ENCODE measurements at regions not wholly inside any gene's neighbourhood (a gene's known extent, or its start where the extent isn't known, plus 50 kb on each side); places are given as distances from the start of the nearest gene placed in this dataset.

DNA sequence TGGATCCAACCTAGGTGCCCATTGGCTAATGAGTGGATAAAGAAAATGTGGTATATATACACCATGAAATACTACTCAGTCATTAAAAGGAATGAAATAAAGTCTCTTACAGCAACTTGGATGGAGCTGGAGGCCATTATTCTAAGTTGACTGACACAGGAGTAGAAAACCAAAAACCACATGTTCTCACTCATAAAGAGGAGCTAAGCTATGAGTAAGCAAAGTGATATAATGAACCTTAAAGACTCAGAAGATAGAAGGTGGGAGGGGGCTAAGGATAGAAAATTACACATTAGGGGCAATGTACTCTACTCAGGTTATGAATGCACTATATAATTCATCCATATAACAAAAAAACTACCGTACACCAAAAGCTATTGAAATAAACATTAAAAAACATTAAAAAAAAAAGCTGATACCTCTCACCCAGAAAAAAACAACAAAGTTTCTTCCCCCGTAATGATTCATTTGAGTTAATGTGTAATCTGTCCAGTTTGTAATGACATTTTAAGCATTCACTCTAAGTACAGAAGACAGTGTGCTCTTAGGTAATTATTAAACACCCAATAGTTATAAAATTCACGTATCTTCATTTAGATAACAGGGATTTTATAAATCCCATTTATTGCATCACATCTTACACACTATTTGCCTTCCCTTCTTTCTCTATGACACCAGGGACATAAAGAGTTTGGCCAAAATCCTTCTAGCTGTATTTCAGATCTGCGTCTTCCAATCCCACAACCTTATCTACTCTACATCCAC is 941.5 kb downstream of the CDH11 start:
- peaks cover 0 to 6% of the 10 kb centered on the region in 2 donors for H3K9me3 ChIP-seq (ENCODE audit: control insufficient read depth in 2 of 2, low read length in 2 of 2)
- H3K4me1 ChIP-seq (ENCODE audit: control insufficient read depth, insufficient read depth, low read length): no peaks in the 10 kb centered on the region
- H3K4me3 ChIP-seq (ENCODE audit: low read length in 2 of 2): no peak overlapping the region
- H3K36me3 ChIP-seq (ENCODE audit: control insufficient read depth in 2 of 2, insufficient read depth in 2 of 2, low read length in 2 of 2): no peaks in the 10 kb centered on the region
- no peaks in the 10 kb centered on the region for H3K27me3 ChIP-seq (ENCODE audit: control insufficient read depth in 1 of 2, insufficient read depth in 2 of 2, low read length in 2 of 2)
- H3K27ac ChIP-seq (ENCODE audit: low read length): no peak overlapping the region
- no peak overlapping the region for H3K9ac ChIP-seq (ENCODE audit: low read length in 2 of 2)

DNA sequence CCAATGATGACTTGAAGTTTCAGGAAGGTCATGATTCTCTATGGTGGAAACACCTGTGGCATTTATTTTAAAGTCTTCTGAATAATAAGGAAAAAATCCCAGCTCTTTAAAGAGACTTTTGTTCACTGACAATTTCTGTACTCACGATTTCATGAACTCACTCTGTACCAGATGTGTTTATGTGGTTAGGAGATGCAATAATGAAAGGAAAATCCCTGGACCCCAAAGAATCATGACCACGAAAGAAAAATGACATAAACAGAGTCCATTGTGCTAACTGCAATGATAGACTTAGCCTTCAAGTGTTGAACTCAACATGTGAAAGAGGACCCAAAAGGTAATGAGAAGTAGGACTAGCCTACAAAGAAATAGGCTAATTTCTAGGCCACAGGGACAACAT is 947.5 kb downstream of the CDH11 start:
- H3K36me3 ChIP-seq (ENCODE audit: control insufficient read depth in 2 of 2, insufficient read depth in 2 of 2, low read length in 2 of 2): no peaks in the 10 kb centered on the region
- no peak overlapping the region for H3K27ac ChIP-seq (ENCODE audit: low read length)
- H3K9ac ChIP-seq (ENCODE audit: low read length in 2 of 2): no peak overlapping the region
- no peaks in the 10 kb centered on the region for H3K4me1 ChIP-seq (ENCODE audit: control insufficient read depth, insufficient read depth, low read length)
- no peak overlapping the region for H3K4me3 ChIP-seq (ENCODE audit: low read length in 2 of 2)
- no peaks in the 10 kb centered on the region for H3K27me3 ChIP-seq (ENCODE audit: control insufficient read depth in 1 of 2, insufficient read depth in 2 of 2, low read length in 2 of 2)
- peaks cover 0 to 6% of the 10 kb centered on the region in 2 donors for H3K9me3 ChIP-seq (ENCODE audit: control insufficient read depth in 2 of 2, low read length in 2 of 2)

DNA sequence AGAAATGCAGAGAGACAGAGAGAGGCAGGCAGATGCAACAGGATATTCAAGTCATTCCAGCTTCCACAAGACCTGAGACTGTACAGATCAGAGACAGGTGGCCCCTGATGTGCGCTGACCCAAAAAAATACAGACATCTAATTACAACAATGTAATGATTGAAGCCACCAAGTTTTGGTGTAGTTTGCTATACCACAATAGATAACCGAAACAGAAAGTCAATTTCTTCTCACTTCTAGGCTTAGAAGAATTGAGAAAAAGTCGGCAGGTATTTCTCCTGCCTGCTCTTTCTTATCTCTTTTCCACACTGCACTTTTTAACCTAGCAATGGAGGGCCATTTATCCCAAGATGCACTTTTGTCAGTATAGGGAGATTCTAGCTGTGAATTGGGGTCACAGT is 949.2 kb downstream of the CDH11 start:
- Histone ChIP-seq H3K9ac (ENCODE audit: low read length in 2 of 2) (no peak overlapping the region), H3K27ac (ENCODE audit: low read length) (no peak overlapping the region), H3K36me3 (ENCODE audit: control insufficient read depth in 2 of 2, insufficient read depth in 2 of 2, low read length in 2 of 2) (no peaks in the 10 kb centered on the region), H3K27me3 (ENCODE audit: control insufficient read depth in 1 of 2, insufficient read depth in 2 of 2, low read length in 2 of 2) (no peaks in the 10 kb centered on the region), H3K4me1 (ENCODE audit: control insufficient read depth, insufficient read depth, low read length) (no peaks in the 10 kb centered on the region), H3K9me3 (ENCODE audit: control insufficient read depth in 2 of 2, low read length in 2 of 2) (no peaks in the 10 kb centered on the region), H3K4me3 (ENCODE audit: low read length in 2 of 2) (no peak overlapping the region)

DNA sequence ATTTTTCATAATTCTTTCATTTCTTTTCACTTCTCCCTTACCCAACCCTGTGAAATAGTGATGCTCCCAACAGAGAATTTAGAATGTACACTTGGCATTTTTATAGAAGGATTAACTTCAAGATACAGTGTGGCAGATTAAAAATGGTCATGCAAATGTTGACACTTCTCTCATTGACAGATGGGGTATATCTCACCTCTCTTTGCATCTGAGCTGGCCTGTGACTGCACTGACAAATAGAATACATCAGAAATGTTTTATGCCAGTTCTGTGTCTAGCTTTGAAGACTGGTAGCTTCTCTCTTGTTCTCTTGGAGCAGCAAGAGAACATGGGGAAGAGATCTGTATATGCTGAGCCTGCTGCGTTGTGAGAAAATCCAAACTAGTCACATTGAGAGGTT is 949.6 kb downstream of the CDH11 start:
- Histone ChIP-seq H3K27ac (ENCODE audit: low read length) (no peak overlapping the region), H3K4me1 (ENCODE audit: control insufficient read depth, insufficient read depth, low read length) (no peaks in the 10 kb centered on the region), H3K27me3 (ENCODE audit: control insufficient read depth in 1 of 2, insufficient read depth in 2 of 2, low read length in 2 of 2) (no peaks in the 10 kb centered on the region), H3K9me3 (ENCODE audit: control insufficient read depth in 2 of 2, low read length in 2 of 2) (no peaks in the 10 kb centered on the region), H3K4me3 (ENCODE audit: low read length in 2 of 2) (no peak overlapping the region), H3K9ac (ENCODE audit: low read length in 2 of 2) (no peak overlapping the region), H3K36me3 (ENCODE audit: control insufficient read depth in 2 of 2, insufficient read depth in 2 of 2, low read length in 2 of 2) (no peaks in the 10 kb centered on the region)

DNA sequence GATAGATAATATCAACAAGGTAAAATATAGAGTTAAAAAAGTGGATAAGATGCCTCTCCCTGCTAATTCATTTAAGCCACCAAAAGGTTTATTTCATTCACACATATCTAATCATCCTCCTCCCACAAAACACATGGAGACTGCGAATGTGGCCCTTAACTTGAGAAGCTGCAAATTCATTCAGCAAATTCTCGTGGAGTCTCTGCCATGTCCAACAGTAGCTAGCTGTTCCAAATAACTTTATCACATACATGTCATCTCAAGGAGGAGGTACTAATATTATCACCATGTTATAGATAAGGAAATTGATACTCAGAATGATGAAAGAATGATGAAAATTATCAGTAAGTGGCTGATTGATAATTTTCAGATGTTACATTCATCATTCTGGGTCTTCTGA is 950.2 kb downstream of the CDH11 start:
- Histone ChIP-seq H3K27ac (ENCODE audit: low read length) (no peak overlapping the region), H3K36me3 (ENCODE audit: control insufficient read depth in 2 of 2, insufficient read depth in 2 of 2, low read length in 2 of 2) (no peaks in the 10 kb centered on the region), H3K9ac (ENCODE audit: low read length in 2 of 2) (no peak overlapping the region), H3K4me3 (ENCODE audit: low read length in 2 of 2) (no peak overlapping the region), H3K4me1 (ENCODE audit: control insufficient read depth, insufficient read depth, low read length) (no peaks in the 10 kb centered on the region), H3K27me3 (ENCODE audit: control insufficient read depth in 1 of 2, insufficient read depth in 2 of 2, low read length in 2 of 2) (no peaks in the 10 kb centered on the region), H3K9me3 (ENCODE audit: control insufficient read depth in 2 of 2, low read length in 2 of 2) (no peaks in the 10 kb centered on the region)

DNA sequence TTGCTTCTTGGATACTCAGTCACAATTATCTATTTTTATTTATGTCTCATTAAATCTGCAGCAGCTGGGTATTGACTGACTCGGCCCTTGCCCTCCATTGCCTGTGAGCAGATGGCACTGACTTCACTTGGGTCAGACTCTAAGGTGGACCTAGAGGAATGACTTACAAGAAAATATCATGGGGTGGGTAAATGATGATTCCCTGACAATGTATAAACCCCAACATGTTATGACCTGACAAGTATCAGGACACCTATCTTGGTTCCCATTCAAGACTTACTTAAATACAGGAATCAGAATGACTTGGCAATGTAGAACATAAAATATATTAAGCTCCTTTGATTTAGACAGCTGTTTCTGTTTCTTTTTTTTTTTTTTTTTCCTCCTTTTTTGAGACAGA is 953.5 kb downstream of the CDH11 start:
- Histone ChIP-seq H3K9ac (ENCODE audit: low read length in 2 of 2) (no peak overlapping the region), H3K4me1 (ENCODE audit: control insufficient read depth, insufficient read depth, low read length) (no peaks in the 10 kb centered on the region), H3K4me3 (ENCODE audit: low read length in 2 of 2) (no peak overlapping the region), H3K27ac (ENCODE audit: low read length) (no peak overlapping the region), H3K27me3 (ENCODE audit: control insufficient read depth in 1 of 2, insufficient read depth in 2 of 2, low read length in 2 of 2) (no peaks in the 10 kb centered on the region), H3K9me3 (ENCODE audit: control insufficient read depth in 2 of 2, low read length in 2 of 2) (no peaks in the 10 kb centered on the region), H3K36me3 (ENCODE audit: control insufficient read depth in 2 of 2, insufficient read depth in 2 of 2, low read length in 2 of 2) (no peaks in the 10 kb centered on the region)

DNA sequence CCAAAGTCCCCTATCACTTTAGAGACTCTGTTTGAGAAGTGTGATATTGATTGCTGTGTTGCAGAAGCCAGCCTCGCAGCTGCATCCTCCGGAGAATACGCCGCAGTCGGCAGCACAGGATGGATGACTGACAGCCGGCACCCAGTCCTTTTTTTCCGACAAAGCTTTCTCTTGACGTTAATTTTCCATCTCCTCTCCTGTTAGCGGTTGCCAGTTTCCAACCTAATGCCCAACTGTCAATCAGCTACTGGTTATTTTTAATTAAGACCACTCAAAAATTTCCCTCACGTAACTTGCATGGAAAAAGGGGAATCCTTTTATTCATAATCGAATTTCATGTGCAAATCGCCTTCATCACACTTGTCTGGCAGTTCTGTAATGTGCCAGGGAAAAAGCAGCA is 953.9 kb downstream of the CDH11 start:
- H3K36me3 ChIP-seq (ENCODE audit: control insufficient read depth in 2 of 2, insufficient read depth in 2 of 2, low read length in 2 of 2): no peaks in the 10 kb centered on the region
- no peak overlapping the region for H3K9ac ChIP-seq (ENCODE audit: low read length in 2 of 2)
- no peak overlapping the region for H3K4me3 ChIP-seq (ENCODE audit: low read length in 2 of 2)
- no peaks in the 10 kb centered on the region for H3K27me3 ChIP-seq (ENCODE audit: control insufficient read depth in 1 of 2, insufficient read depth in 2 of 2, low read length in 2 of 2)
- H3K4me1 ChIP-seq (ENCODE audit: control insufficient read depth, insufficient read depth, low read length): no peaks in the 10 kb centered on the region
- H3K9me3 ChIP-seq (ENCODE audit: control insufficient read depth in 2 of 2, low read length in 2 of 2): no peaks in the 10 kb centered on the region
- no peak overlapping the region for H3K27ac ChIP-seq (ENCODE audit: low read length)

DNA sequence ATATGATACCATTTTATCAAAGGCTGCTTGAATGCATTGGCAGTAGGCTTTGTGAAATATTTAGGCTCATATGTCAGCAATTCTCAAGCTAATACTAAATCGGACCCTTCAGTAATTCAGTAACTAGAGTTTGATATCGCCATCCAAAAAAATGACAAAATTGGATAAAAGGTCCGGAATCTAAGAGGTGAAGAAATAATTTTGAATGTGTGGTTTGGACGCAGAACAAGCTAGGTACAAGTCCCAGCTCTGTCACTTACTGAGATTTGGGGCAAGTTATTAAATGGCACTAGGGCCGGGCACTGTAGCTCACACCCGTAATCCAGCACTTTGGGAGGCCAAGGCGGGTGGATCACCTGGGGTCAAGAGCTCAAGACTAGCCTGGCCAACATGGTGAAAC is 956.5 kb downstream of the CDH11 start:
- Histone ChIP-seq H3K4me3 (ENCODE audit: low read length in 2 of 2) (no peak overlapping the region), H3K9ac (ENCODE audit: low read length in 2 of 2) (no peak overlapping the region), H3K9me3 (ENCODE audit: control insufficient read depth in 2 of 2, low read length in 2 of 2) (no peaks in the 10 kb centered on the region), H3K4me1 (ENCODE audit: control insufficient read depth, insufficient read depth, low read length) (no peaks in the 10 kb centered on the region), H3K27ac (ENCODE audit: low read length) (no peak overlapping the region), H3K27me3 (ENCODE audit: control insufficient read depth in 1 of 2, insufficient read depth in 2 of 2, low read length in 2 of 2) (no peaks in the 10 kb centered on the region), H3K36me3 (ENCODE audit: control insufficient read depth in 2 of 2, insufficient read depth in 2 of 2, low read length in 2 of 2) (no peaks in the 10 kb centered on the region)

DNA sequence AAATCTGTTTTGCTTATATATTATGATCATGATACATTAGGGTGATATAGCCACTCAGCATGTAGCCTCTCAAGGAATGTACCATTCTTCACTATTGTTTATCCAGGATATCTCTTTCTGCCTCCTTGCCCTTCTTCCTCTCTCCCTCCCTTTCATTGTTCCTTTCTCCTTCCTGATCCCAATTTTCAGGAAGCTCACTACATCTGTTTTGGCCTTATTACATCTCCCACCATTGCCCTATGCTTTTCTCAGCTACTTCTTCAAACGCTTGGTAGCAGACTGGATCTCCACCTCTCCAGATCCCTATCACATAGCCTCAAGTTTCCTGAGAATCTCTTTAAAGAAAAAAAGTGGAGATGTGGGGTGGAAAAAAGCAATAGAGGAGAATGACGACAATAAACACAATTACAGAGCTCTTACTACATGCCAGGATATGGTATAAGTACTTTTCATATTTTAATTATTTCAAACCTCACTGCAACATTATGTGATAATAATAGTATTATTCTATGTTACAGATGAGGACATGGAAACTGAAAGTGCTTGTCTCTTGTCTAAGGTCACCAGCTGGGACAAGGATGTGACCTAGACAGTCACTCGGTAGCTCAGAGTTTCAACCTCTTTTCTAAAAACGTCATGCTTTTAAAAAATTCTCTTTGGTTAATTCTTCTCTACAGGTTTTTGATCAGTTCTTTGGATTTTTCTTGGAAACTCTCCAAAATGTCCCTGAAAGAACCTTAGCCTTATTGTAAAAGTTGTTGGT is 959.1 kb downstream of the CDH11 start:
- Histone ChIP-seq H3K27ac (ENCODE audit: low read length) (no peak overlapping the region), H3K9ac (ENCODE audit: low read length in 2 of 2) (no peak overlapping the region)

DNA sequence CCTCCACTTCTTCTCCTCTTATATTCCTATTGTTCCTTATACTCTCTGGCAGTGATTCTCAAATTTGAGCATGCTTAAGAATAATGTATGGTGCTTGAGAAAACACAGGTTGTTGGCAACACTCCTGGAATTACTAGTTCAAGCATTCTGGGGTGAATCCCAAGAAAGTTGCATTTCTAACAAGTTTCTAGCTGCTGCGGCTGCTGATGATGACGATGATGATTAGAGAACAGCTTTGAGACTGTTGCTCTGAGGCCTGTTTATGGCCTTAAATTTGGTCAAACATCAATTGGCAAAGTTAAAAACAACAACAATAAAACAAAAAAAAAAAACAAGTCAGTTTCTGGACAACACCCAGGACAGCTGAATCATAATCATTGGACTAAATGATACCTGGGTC is 961.9 kb downstream of the CDH11 start:
- H3K9me3 ChIP-seq (ENCODE audit: control insufficient read depth in 2 of 2, low read length in 2 of 2): no peaks in the 10 kb centered on the region
- H3K4me1 ChIP-seq (ENCODE audit: control insufficient read depth, insufficient read depth, low read length): no peaks in the 10 kb centered on the region
- H3K36me3 ChIP-seq (ENCODE audit: control insufficient read depth in 2 of 2, insufficient read depth in 2 of 2, low read length in 2 of 2): no peaks in the 10 kb centered on the region
- no peaks in the 10 kb centered on the region for H3K27me3 ChIP-seq (ENCODE audit: control insufficient read depth in 1 of 2, insufficient read depth in 2 of 2, low read length in 2 of 2)
- no peak overlapping the region for H3K4me3 ChIP-seq (ENCODE audit: low read length in 2 of 2)
- no peak overlapping the region for H3K27ac ChIP-seq (ENCODE audit: low read length)
- H3K9ac ChIP-seq (ENCODE audit: low read length in 2 of 2): no peak overlapping the region

More for the DNA sequence above, 959.1 kb downstream of the CDH11 start:
- H3K4me1 ChIP-seq (ENCODE audit: control insufficient read depth, insufficient read depth, low read length): no peaks in the 10 kb centered on the region
- H3K27me3 ChIP-seq (ENCODE audit: control insufficient read depth in 1 of 2, insufficient read depth in 2 of 2, low read length in 2 of 2): no peaks in the 10 kb centered on the region
- H3K36me3 ChIP-seq (ENCODE audit: control insufficient read depth in 2 of 2, insufficient read depth in 2 of 2, low read length in 2 of 2): no peaks in the 10 kb centered on the region
- H3K4me3 ChIP-seq (ENCODE audit: low read length in 2 of 2): no peak overlapping the region
- no peaks in the 10 kb centered on the region for H3K9me3 ChIP-seq (ENCODE audit: control insufficient read depth in 2 of 2, low read length in 2 of 2)

Measured in stomach smooth muscle (tissue), 2 donors.